IMR-90 (cell line): ENCODE measurements at regions not wholly inside any gene's neighbourhood (a gene's known extent, or its start where the extent isn't known, plus 50 kb on each side); places are given as distances from the start of the nearest gene placed in this dataset.

Experiments used
- ATAC-seq: fragments of 200-7000 bp; cut with Tn5 transposase; 2 replicates; pipeline ENCODE4 v1.9.1; 2020; ENCODE audit warnings: low read depth, mild to moderate bottlenecking, moderate library complexity
- BruUV-seq: library from RNA; stranded (reverse); fragments of 400-500 nt; replicated peaks from 2 replicates; lab custom pipeline; 2021; lab: Mats Ljungman, UMichigan
- CTCF ChIA-PET: fragments of 300-600 bp; formaldehyde crosslinking; extraction: SDS; loops from one replicate; lab custom pipeline; 2021; ENCODE audit warnings: antibody characterized with exemption; lab: Yijun Ruan, JAX
- POLR2A ChIA-PET: fragments of 300-600 bp; sonication (Branson Sonifier 250); formaldehyde crosslinking; loops from one replicate; lab custom pipeline; 2022; ENCODE audit warnings: antibody characterized with exemption; ENCODE audit not compliant: unreplicated experiment; lab: Charles Lee
- DNase-seq: peaks from one replicate; pipeline ENCODE4 v3.0.0; 2013
- H2AFZ ChIP-seq: replicated peaks from 2 replicates; pipeline ENCODE3; 2013; ENCODE audit warnings: low read length, mild to moderate bottlenecking; ENCODE audit not compliant: poor library complexity
- H2AK5ac ChIP-seq: 2 replicates; pipeline ENCODE4 v1.6.1; 2013; ENCODE audit warnings: low read depth, low read length, inconsistent platforms
- H2AK9ac ChIP-seq: replicated peaks from 2 replicates; pipeline ENCODE3; 2013; ENCODE audit warnings: mild to moderate bottlenecking, low read depth, low read length, moderate library complexity; ENCODE audit not compliant: poor library complexity
- H2BK120ac ChIP-seq: 2 replicates; pipeline ENCODE4 v1.6.1; 2013; ENCODE audit warnings: low read depth, low read length, inconsistent platforms
- H2BK15ac ChIP-seq: 3 replicates; pipeline ENCODE4 v1.6.1; 2013; ENCODE audit warnings: low read depth, low read length, inconsistent platforms
- H2BK20ac ChIP-seq: 2 replicates; pipeline ENCODE4 v1.6.1; 2013; ENCODE audit warnings: low read depth, mild to moderate bottlenecking, inconsistent platforms, low read length, moderate library complexity
- H2BK5ac ChIP-seq: 2 replicates; pipeline ENCODE4 v1.6.1; 2013; ENCODE audit warnings: mild to moderate bottlenecking, low read depth, low read length, inconsistent platforms; ENCODE audit not compliant: poor library complexity, severe bottlenecking
- H3K14ac ChIP-seq: replicated peaks from 2 replicates; pipeline ENCODE4 v1.6.1; 2013; ENCODE audit warnings: low read depth, low read length, inconsistent platforms
- H3K18ac ChIP-seq: 2 replicates; pipeline ENCODE4 v1.6.1; 2013; ENCODE audit warnings: low read depth, low read length, control low read depth
- H3K23ac ChIP-seq: 2 replicates; pipeline ENCODE4 v1.6.1; 2013; ENCODE audit warnings: low read depth, low read length, inconsistent platforms
- H3K27ac ChIP-seq: 2 replicates; pipeline ENCODE4 v1.5.1; 2013; ENCODE audit warnings: mild to moderate bottlenecking, control low read depth, low read length; ENCODE audit not compliant: insufficient read depth
- H3K27me3 ChIP-seq: 2 replicates; pipeline ENCODE4 v1.6.1; 2013; ENCODE audit warnings: low read length; ENCODE audit not compliant: control insufficient read depth, insufficient read depth
- H3K36me3 ChIP-seq: 2 replicates; pipeline ENCODE4 v1.6.1; 2013; ENCODE audit warnings: low read length, mixed read lengths; ENCODE audit not compliant: control insufficient read depth, insufficient read depth
- H3K4ac ChIP-seq: 2 replicates; pipeline ENCODE4 v1.6.1; 2013; ENCODE audit warnings: low read depth, low read length, inconsistent platforms
- H3K4me1 ChIP-seq: 2 replicates; pipeline ENCODE4 v1.6.1; 2013; ENCODE audit warnings: low read length, mixed read lengths; ENCODE audit not compliant: control insufficient read depth, insufficient read depth
- H3K4me2 ChIP-seq: 2 replicates; pipeline ENCODE4 v1.6.1; 2013; ENCODE audit warnings: low read depth, mild to moderate bottlenecking, control low read depth, low read length, moderate library complexity
- H3K4me3 ChIP-seq: 2 replicates; pipeline ENCODE4 v1.5.1; 2013; ENCODE audit warnings: low read depth, mild to moderate bottlenecking, control low read depth, low read length, moderate library complexity; ENCODE audit not compliant: insufficient read depth
- H3K56ac ChIP-seq: 2 replicates; pipeline ENCODE4 v1.6.1; 2013; ENCODE audit warnings: low read length, inconsistent platforms; ENCODE audit not compliant: insufficient read depth; ENCODE audit errors: extremely low read depth
- H3K79me1 ChIP-seq, 2 experiments: 2 replicates each; pipeline ENCODE4 v1.6.1; 2013; ENCODE audit warnings: low read length in 2 of 2, inconsistent platforms in 1 of 2, low read depth in 1 of 2
- H3K9ac ChIP-seq: 2 replicates; pipeline ENCODE4 v1.6.1; 2013; ENCODE audit warnings: low read depth, low read length, control low read depth
- H3K9me1 ChIP-seq: 2 replicates; pipeline ENCODE4 v1.6.1; 2013; ENCODE audit warnings: low read length, inconsistent platforms; ENCODE audit not compliant: insufficient read depth
- H3K9me3 ChIP-seq: 2 replicates; pipeline ENCODE4 v1.6.1; 2013; ENCODE audit warnings: low read length; ENCODE audit not compliant: control insufficient read depth, insufficient read depth
- H4K20me1 ChIP-seq: 2 replicates; pipeline ENCODE4 v1.6.1; 2013; ENCODE audit warnings: low read length, inconsistent platforms; ENCODE audit not compliant: insufficient read depth
- H4K5ac ChIP-seq: 2 replicates; pipeline ENCODE4 v1.6.1; 2013; ENCODE audit warnings: mild to moderate bottlenecking, low read depth, low read length, control low read depth
- H4K8ac ChIP-seq, 2 experiments: 2 replicates each; pipeline ENCODE4 v1.6.1; 2013; ENCODE audit warnings: low read depth in 2 of 2, low read length in 2 of 2, control low read depth in 1 of 2, inconsistent platforms in 1 of 2
- H4K91ac ChIP-seq: 2 replicates; pipeline ENCODE4 v1.6.1; 2013; ENCODE audit warnings: low read depth, low read length, inconsistent platforms; ENCODE audit not compliant: insufficient read depth
- BHLHE40 ChIP-seq: fragments of 150-350 bp; IDR thresholded peaks from 2 replicates; pipeline ENCODE4 v1.6.1; 2016; ENCODE audit warnings: mild to moderate bottlenecking, low read depth, low read length
- CEBPB ChIP-seq: IDR thresholded peaks from 2 replicates; pipeline ENCODE4 v1.6.1; 2012; ENCODE audit warnings: low read depth, low read length, improper control_type of control experiment
- CHD1 ChIP-seq: IDR thresholded peaks from 2 replicates; pipeline ENCODE4 v1.6.1; 2012; ENCODE audit warnings: low read depth, low read length, improper control_type of control experiment
- CTCF ChIP-seq: conservative IDR thresholded peaks from 2 replicates; pipeline ENCODE4 v1.5.1; 2012; ENCODE audit warnings: mild to moderate bottlenecking, low read depth, low read length, improper control_type of control experiment
- FOS ChIP-seq: fragments of 150-350 bp; IDR thresholded peaks from 2 replicates; pipeline ENCODE4 v1.6.1; 2016; ENCODE audit warnings: low read depth, low read length
- MAFK ChIP-seq: IDR thresholded peaks from 2 replicates; pipeline ENCODE4 v1.6.1; 2012; ENCODE audit warnings: low read depth, low read length, improper control_type of control experiment
- MAZ ChIP-seq: IDR thresholded peaks from 2 replicates; pipeline ENCODE4 v1.6.1; 2012; ENCODE audit warnings: low read depth, mild to moderate bottlenecking, low read length, improper control_type of control experiment, moderate library complexity, borderline replicate concordance
- MXI1 ChIP-seq: IDR thresholded peaks from 2 replicates; pipeline ENCODE4 v1.6.1; 2012; ENCODE audit warnings: low read depth, mild to moderate bottlenecking, low read length, moderate library complexity, borderline replicate concordance
- NFE2L2 ChIP-seq: fragments of 150-350 bp; IDR thresholded peaks from 2 replicates; pipeline ENCODE4 v1.6.1; 2016; ENCODE audit warnings: low read depth, mild to moderate bottlenecking, low read length
- POLR2A ChIP-seq: IDR thresholded peaks from 2 replicates; pipeline ENCODE4 v1.6.1; 2012; ENCODE audit warnings: mild to moderate bottlenecking, low read depth, low read length
- RAD21 ChIP-seq: IDR thresholded peaks from 2 replicates; pipeline ENCODE4 v1.6.1; 2012; ENCODE audit warnings: low read length, improper control_type of control experiment
- RCOR1 ChIP-seq: IDR thresholded peaks from 2 replicates; pipeline ENCODE4 v1.6.1; 2012; ENCODE audit warnings: mild to moderate bottlenecking, low read length, improper control_type of control experiment; ENCODE audit not compliant: insufficient replicate concordance
- RFX5 ChIP-seq: IDR thresholded peaks from 2 replicates; pipeline ENCODE4 v1.8.0; 2012; ENCODE audit warnings: low read depth, mild to moderate bottlenecking, low read length, moderate library complexity
- SMC3 ChIP-seq: fragments of 150-350 bp; IDR thresholded peaks from 2 replicates; pipeline ENCODE4 v1.6.1; 2016; ENCODE audit warnings: low read depth, mild to moderate bottlenecking, antibody characterized with exemption, low read length, moderate library complexity
- USF2 ChIP-seq: fragments of 150-350 bp; IDR thresholded peaks from 2 replicates; pipeline ENCODE4 v1.6.1; 2017; ENCODE audit warnings: mild to moderate bottlenecking, antibody characterized with exemption, low read length, low read depth
- WGBS, 2 experiments: methylation state at CpG; one replicate each; pipeline versions ENCODE4 v1.1.5 to v1.1.7; 2013; ENCODE audit warnings: missing lambda C conversion rate in 2 of 2; ENCODE audit not compliant: insufficient read length in 1 of 2; ENCODE audit errors: extremely low coverage in 2 of 2; 5-methylcytosine and 5-hydroxymethylcytosine counted together
- dilution Hi-C: fragments of 300-500 bp; cut with HindIII; formaldehyde crosslinking; loops from one replicate; pipeline ENCODE4 v1.14.3; 2018; ENCODE audit warnings: low sequenced_read_pairs; ENCODE audit not compliant: unreplicated experiment
- in situ Hi-C: fragments of 300-500 bp; cut with MboI; formaldehyde crosslinking; loops from 3 replicates; pipeline ENCODE4 v1.14.3; 2019; ENCODE audit warnings: low sequenced_read_pairs, inconsistent platforms, mixed read lengths
- intact Hi-C: fragments of 100-400 bp; cut with micrococcal nuclease; formaldehyde crosslinking; loops from 2 replicates; pipeline ENCODE4 v1.10.0; 2022
- TF ChIP-seq, protein P1 (sequence below): fragments of 150-350 bp; IDR thresholded peaks from 2 replicates; pipeline ENCODE4 v1.6.1; 2016; ENCODE audit warnings: low read depth, mild to moderate bottlenecking, low read length, moderate library complexity, borderline replicate concordance

DNA sequence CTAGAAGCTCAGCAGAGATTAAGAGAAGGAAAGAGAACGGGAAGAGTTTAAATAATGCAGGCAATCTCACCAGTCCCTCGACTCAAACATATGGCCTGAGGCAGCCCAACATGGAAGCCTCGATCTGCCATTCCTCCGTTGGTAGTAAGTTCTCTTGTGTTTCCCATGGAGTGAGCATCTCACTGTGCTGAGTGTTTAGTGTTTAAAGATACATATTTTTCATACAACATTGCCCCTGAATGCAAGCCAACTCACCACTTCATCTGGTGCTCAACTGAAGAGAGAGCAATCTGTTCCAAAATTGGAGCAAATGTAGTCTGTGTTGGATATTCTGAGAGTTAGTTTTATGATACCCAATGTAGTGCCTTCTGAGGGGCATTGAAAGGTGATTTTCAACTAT lies 171.5 kb upstream of the ATP10B start:
- Histone ChIP-seq H3K9me3 (peaks cover 8% of the 10 kb centered on the region; the same call in 1 of the 2 replicates), H4K20me1 (no peaks in the 10 kb centered on the region), H2AK5ac (no peak overlapping the region), H3K4me1 (no peaks in the 10 kb centered on the region), H3K27ac (no peak overlapping the region), H3K14ac (no peak overlapping the region), H2BK20ac (no peak overlapping the region), H4K8ac (no peak overlapping the region), H3K9me1 (no peaks in the 10 kb centered on the region), H3K4me2 (no peak overlapping the region), H3K27me3 (no peaks in the 10 kb centered on the region), H4K91ac (no peak overlapping the region), H3K23ac (no peak overlapping the region), H4K5ac (no peak overlapping the region), H3K9ac (no peak overlapping the region), H2BK120ac (no peak overlapping the region), H2AFZ (no peak overlapping the region), H3K4ac (no peak overlapping the region), H2BK15ac (no peak overlapping the region), H3K79me1 (no peaks in the 10 kb centered on the region), H3K18ac (no peak overlapping the region), H3K36me3 (no peaks in the 10 kb centered on the region), H3K4me3 (no peak overlapping the region), H2AK9ac (no peak overlapping the region), H2BK5ac (no peak overlapping the region), H3K56ac (no peak overlapping the region)
- BruUV-seq: no TSS peak
- intact Hi-C loops (no loop called here), in situ Hi-C loops (no loop called here), dilution Hi-C loops (no loop called here)
- ATAC-seq (no peak), DNase-seq (no peak)
- TF ChIP-seq RFX5 (no peak), USF2 (no peak), CEBPB (no peak), CTCF (no peak), CHD1 (no peak), RAD21 (no peak), FOS (no peak), SMC3 (no peak), BHLHE40 (no peak), MXI1 (no peak), POLR2A (no peak), MAZ (no peak), MAFK (no peak), RCOR1 (no peak), NFE2L2 (no peak)
- TF ChIP-seq, protein P1, sequence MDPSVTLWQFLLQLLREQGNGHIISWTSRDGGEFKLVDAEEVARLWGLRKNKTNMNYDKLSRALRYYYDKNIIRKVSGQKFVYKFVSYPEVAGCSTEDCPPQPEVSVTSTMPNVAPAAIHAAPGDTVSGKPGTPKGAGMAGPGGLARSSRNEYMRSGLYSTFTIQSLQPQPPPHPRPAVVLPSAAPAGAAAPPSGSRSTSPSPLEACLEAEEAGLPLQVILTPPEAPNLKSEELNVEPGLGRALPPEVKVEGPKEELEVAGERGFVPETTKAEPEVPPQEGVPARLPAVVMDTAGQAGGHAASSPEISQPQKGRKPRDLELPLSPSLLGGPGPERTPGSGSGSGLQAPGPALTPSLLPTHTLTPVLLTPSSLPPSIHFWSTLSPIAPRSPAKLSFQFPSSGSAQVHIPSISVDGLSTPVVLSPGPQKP: no peak
- ChIA-PET CTCF (no interaction called here), POLR2A (no interaction called here)
- no CpG with 5 or more reads among the region's 4 CpGs for WGBS, 2 experiments
